GM18858 (cell line): ENCODE measurements at regions not wholly inside any gene's neighbourhood (a gene's known extent, or its start where the extent isn't known, plus 50 kb on each side); places are given as distances from the start of the nearest gene placed in this dataset.
A peak's percentile ranks its signal among the peaks of the same experiment; 100 is the strongest.
"Not testable (repeated sequence)": the region's sequence is repeated elsewhere in the genome, so short reads cannot be mapped to it uniquely, and the experiment has no call there.

ENCODE experiments used
- ATAC-seq: cut with Tn5 transposase; IDR thresholded peaks from one replicate; pipeline ENCODE4 v1.9.1; 2021; ENCODE audit not compliant: unreplicated experiment

DNA sequence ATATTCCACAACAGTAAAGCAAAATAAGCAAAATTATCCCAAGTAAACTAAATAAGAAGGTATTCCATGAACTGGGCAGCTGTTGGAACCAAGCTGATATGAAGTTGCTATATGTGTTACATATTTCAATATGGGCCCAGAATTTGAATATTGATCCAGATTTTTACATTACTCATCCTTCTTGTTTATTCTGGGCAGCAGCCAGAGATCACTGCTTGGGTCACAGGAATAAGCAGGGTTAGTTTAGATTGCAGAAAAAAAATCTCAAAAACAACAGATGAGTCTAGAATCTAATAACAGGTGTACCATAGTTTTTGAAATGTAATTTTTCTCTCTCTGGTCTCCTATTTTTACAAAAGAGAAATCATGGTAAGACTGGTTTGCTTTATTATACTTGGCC is 171.5 kb upstream of the NAMPT start:
- ATAC-seq = no peak

DNA sequence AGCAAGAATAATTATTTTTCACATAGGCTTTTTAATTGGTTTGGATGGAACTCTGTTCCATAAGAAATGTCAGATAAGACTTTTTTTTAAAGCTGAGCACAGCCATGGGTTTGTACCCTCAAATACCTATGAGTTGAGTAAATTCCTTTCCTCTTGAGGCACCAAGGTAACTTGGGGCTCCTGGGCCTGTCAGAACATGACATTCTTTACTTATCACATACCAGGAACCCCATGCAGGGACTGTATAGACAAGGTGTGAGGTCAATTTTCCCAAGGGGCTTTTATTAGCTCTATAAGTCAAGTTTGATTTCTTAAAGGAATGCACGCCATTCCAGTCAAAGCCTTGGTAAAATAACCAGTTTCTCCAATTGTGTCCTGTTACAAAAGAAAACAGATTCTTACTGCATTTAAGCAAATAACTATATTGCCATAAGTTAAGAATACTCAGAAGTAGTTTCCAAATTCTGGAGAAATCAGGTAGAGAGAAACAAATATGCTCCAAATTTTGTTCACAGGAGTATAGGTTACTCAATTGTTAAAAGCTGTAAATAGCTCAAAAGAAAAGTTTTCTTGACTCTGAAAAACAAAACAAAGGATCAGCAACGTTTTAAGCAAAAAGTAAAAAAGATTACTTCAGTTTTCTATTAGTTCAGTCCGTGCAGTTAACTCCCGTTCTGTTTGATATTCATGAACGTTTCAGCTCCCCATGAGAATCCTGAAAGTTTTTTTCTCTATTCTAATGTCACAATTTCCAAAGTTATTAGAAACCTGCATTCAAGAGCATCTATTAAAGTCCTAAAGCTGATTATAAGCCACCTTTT is 167.5 kb upstream of the NAMPT start:
- no peak for ATAC-seq

- ATAC-seq = no peak
Measured at GRCh38 chr7:106451171-106451570, 166.4 kb upstream of the NAMPT start.

DNA sequence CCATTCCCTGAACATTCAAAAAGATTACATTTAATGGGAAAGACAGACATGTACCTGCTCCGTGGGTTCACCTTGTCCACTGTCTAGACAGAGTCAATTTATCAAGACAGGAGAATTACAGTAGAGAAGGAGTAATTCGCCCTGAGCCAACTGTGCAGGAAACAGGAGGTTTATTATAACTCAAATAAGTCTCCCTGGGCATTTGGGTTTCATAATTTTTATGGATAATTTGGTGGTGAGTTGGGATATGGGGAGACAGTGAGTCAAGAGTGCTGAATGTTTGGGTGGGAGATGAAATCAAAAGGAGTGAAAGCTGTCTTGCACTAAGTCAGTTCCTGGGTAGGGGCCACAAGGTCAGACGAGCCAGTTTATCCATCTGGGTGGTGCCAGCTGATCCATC is 165.9 kb upstream of the NAMPT start:
- ATAC-seq = no peak

DNA sequence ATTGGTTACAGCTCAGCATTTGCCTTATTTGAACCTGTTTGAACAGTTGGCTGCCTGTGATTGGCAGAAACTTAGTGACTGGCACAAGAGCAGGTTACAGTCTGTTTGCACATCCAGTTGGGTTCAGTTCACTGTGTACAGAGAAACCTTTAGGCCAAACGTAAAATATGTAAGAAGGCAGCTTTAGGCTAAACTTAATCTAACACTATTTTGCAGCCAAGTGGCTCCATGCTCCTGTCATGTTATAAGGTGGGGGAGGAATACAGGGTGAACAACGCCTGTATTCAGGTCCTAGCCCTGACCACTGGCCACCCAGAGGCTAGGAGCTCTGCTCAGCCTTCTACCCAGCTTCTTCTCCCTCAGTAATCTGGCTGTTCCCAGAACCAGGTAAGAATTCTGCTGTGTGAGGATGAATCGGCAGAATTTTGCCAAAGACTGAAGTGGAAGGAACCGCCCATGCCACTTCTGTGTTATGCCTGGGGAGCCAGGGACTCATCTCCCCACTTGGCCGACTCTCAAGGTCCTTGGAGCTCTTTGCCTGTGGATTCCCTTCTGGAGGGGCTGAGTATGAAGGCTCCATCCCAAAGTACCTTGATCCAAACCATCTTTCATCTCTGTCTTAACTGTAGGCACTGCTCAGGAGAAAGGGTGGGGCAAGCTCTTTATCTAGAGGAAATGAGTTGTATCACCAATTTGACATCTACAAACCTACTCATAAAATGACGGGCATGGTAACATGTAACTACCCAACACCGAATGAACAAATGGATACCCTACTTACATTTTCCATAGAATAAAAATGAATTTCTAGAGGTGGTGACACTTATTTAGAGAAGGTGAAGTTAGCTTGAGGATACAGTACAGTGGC is 164.4 kb upstream of the NAMPT start:
- ATAC-seq = no peak

GRCh38 chr7:106448346-106448991 is 163.7 kb upstream of the NAMPT start:
- ATAC-seq = no peak

GRCh38 chr7:106447318-106447847 is 162.6 kb upstream of the NAMPT start:
- ATAC-seq = no peak

DNA sequence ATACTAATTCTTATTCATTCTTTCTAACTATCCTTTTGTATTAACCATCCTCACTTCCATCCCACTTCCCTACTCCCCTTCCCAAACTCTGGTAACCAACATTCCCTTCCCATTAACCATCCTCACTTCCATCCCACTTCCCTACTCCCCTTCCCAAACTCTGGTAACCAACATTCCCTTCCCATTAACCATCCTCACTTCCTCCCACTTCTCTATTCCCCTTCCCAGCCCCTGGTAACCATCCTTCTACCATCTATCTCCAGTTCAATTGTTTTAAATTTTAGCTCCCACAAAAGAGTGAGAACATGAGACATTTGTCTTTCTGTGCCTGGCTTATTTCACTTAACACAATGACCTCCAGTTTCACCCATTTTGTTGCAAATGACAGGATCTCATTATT is 160.6 kb upstream of the NAMPT start:
- ATAC-seq = not testable (repeated sequence)

DNA sequence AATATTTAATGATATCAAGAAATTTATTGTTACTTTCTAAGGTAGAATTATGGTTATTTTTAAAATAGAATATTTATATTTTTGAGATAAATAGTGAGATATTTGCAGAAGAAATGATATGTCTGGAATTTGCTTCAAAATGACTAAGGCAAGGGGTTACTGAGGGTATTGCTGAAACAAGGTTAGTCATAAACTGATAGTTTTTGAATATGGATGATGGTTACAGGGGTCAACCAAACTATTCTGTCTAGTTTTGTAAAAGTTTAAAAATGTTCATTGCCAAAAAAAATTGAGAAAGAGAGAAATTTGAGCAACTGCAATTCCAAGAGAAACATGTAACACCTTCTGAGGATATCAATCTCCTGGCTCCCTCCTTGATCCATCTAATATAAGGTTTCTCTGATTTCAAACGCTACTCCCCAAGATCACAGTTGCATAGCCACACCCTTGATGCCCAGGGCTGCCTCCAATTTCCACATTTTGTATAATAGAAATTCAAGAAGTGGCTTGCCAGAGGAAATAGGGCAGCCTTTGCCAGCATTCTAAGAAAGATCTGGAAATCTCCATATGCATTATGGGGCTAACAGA is 159.4 kb upstream of the NAMPT start:
- ATAC-seq = no peak

GRCh38 chr7:106443156-106443555 is 158.4 kb upstream of the NAMPT start:
- ATAC-seq = no peak

DNA sequence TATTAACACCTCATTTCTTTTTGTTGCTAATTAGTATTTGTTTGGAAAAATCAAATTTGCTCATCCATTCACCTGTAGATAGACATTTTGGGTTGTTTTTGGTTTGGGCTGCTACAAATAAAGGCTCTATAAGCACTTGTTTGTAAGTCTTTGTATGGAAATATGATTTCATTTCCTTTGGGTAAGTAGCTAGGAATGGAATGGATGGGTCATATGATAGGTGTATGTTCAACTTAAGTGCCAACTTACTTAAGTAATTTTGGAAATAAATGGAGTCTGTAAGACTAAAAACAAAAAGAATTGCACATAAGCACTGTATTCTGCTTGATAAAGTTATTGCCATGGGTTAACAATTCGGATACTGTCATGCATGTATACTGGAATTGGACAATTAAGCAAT is 157.7 kb upstream of the NAMPT start:
- ATAC-seq = no peak

DNA sequence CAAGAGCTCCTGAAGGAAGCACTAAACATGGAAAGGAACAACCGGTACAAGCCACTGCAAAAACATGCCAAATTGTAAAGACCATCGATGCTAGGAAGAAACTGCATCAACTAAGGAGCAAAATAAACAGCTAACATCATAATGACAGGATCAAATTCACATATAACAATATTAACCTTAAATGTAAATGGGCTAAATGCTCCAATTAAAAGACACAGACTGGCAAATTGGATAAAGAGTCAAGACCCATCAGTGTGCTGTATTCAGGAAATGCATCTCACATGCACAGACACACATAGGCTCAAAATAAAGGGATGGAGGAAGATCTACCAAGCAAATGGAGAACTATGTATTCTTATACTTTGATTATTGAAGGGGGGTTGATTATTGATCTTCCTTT is 156.6 kb upstream of the NAMPT start:
- ATAC-seq = not testable (repeated sequence)

- not testable (repeated sequence) for ATAC-seq
Measured at GRCh38 chr7:106436933-106437332, 152.2 kb upstream of the NAMPT start.

GRCh38 chr7:106433377-106433776 is 148.6 kb upstream of the NAMPT start:
- no peak for ATAC-seq

GRCh38 chr7:106430535-106431455 is 146.0 kb upstream of the NAMPT start:
- ATAC-seq = no peak

DNA sequence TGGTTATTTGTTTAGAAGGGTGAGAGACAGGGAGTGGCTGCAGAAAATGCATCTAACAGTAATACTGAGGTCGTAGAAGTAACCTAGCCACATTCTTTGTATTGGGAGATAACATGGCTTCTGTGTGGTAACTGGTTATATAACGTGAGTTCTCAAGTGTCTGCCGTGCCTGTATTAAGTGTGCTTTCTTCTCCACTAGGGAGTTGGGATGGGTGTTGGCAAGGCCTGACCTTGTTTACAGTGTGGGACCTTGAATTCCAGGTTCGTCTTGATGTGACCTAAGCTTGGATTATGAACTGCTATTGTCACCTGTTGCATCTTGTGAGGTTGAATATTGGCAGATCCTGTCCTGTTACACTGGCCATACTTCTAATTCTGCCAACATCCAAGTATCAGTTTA is 145.3 kb upstream of the NAMPT start:
- ATAC-seq = no peak

GRCh38 chr7:106426803-106427202 is 142.0 kb upstream of the NAMPT start:
- ATAC-seq = no peak

GRCh38 chr7:106425017-106425719 is 140.4 kb upstream of the NAMPT start:
- ATAC-seq = peak; percentile 85

- ATAC-seq = no peak
Measured at GRCh38 chr7:106424476-106425016, 139.8 kb upstream of the NAMPT start.
